HL-60 (cell line): ENCODE measurements at regions not wholly inside any gene's neighbourhood (a gene's known extent, or its start where the extent isn't known, plus 50 kb on each side); places are given as distances from the start of the nearest gene placed in this dataset.

Experiments
- CTCF ChIP-seq: IDR thresholded peaks from one replicate; pipeline ENCODE4 v1.5.1; 2011; ENCODE audit warnings: low read length, control low read depth, inconsistent platforms; ENCODE audit not compliant: insufficient read depth
- POLR2AphosphoS5 ChIP-seq: IDR thresholded peaks from 2 replicates; pipeline ENCODE4 v1.6.1; 2012; ENCODE audit warnings: low read depth

GRCh38 chr7:125247514-125248098 is 318.0 kb upstream of the POT1 start:
- TF ChIP-seq CTCF (no peak), POLR2AphosphoS5 (no peak)
